Brain pericyte (primary cell): ENCODE measurements at regions not wholly inside any gene's neighbourhood (a gene's known extent, or its start where the extent isn't known, plus 50 kb on each side); places are given as distances from the start of the nearest gene placed in this dataset.

Experiments used
- DNase-seq: peaks from one replicate; pipeline ENCODE4 v3.0.0-alpha.2; 2012; ENCODE audit warnings: low read depth, low spot score

DNA sequence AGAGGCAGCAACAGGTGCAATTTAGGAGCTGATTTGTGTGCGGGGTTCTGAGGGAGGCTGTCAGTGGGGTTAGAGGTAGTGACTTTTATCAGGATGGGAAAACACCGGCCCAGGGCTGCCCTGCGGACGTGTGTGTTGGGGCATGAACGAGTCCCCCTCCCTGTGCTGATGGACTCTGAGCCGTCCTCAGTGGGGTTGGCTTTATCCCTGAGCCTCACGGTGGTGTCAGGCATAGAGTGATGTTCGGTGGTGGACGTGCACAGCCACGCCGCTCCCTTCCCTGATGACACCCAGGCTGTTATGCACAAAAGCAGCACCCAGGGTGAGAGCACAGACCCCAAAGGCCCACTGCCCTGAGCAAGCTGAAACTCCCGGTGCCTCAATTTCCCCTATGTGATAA lies 809.1 kb downstream of the BRD1 start:
- DNase-seq, result no peak

DNA sequence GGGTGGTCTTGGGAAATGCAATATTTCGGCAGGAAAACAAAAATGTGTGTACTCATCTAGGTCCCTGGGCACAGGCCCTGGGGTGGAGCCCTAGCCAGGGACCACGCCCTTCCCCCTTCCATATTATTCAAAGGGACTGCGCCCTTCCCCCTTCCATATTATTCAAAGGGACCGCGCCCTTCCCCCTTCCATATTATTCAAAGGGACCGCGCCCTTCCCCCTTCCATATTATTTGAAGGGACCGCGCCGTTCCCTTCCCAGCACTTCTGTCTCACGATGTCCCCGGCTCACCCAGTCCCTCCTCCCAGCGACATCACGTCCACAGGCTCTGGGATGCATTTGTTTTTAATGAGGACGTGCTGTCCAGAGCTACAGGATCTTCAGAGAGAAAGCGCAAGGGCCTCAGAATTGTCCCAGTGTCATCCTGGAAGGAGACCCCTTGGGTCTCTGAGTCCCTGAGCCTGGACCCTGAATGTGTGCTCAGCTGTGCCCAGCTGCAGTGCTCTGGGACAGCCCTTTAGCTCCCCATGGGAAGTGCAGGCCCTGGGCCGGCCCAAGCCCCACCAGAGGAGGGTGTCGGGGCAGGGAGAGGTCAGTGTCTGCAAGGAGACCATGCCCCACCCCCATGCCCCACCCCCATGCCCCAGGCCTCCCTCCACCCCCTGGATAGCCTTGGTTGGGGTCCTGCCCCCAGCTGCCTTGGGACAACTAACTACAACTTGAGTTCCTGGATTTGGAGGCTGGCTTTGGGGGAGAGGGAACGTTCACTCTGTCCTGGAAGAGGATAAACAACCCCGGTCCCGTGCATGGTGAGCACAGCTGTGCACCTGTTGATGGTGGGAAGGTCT lies 810.0 kb downstream of the BRD1 start:
- DNase-seq, result no peak

DNA sequence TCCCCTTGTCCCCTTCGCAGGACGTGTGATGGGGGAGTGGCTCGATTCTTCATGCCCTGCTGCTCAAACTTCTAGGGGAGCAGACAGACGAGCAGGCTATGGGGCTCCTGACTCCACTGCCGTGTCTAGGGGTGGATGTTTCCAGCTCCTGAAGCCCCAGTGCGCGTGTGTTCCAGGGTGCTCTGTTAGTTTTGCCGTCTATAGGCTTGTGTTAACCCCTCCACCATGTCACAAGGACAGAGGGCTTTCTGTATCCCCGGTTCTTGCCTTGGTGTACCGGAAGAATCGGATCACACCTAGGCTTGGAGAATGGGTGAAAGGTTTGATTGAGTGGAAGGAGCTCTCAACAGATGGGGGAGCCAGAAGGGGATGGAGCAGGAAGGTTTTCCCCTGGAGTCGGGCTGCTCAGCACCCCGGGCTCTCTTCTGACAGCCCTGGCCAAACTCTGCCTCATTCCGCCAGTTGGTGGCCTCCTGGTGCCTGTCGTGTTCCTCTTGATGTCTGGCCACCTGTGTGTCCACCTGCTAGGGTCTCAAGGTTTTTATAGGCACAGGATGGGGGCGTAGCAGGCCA lies 810.7 kb downstream of the BRD1 start:
- no peak for DNase-seq

DNA sequence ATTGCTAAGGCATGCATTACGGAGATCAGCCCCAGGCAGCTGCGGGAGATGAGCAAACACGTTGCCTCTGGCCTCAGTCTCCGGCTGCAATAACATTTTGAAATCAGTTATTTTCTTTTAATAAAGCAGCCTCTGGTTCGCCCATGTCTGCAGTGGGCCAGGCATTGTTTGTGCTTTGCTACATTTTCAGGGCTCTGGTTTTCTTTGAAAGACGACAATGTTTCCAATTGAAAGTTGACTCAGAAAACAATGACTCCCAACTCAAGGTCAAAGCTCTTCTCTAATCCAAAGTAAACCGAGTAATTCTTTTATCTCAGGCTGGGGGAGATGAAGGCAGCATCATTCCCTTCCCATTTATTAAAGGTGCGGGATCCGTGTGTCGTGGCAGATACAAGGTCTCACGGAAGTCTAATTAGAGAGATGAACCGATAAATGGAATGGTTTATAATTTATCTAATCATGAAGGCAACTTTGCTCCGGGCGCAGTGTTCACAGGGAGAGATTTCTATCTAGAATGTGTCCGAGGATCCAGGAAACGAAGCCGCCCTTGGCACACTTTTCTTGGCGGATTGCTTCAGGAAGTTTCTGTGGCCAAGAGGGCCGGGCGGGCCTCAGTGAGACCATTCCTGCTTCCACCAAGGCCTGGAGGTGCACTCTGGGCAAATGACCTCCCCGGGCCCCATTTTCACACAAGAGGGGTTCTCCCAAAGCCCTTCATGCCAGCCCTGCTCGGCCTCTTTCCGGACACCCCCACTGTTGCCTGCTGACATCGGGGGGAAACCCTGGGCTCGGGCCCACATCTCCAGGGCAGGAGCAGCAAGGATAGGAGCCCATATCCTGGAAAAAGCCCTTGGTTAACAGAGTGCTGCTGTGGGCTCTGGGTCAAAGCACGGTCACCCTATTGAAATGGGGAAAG lies 811.4 kb downstream of the BRD1 start:
- no peak for DNase-seq

DNA sequence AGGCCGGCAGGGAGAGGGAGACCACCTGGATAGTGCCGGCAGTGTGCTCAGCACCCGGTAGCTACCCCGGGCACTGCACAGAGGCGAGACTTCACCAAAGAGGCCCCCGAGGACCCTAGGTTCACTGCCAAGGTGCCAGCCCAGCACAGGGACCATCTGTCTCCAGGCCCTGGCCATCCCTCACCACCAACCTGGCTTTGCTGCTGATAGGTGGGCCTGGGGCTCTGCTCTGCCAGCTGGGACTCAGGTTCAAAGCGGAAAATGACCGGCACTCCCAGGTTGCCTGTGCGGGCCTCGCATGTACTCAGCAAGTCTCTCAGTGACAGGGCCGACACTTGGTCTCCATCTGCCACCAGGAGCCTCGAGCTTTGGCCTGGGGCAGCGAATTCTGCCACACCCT lies 812.2 kb downstream of the BRD1 start:
- DNase-seq, result no peak

DNA sequence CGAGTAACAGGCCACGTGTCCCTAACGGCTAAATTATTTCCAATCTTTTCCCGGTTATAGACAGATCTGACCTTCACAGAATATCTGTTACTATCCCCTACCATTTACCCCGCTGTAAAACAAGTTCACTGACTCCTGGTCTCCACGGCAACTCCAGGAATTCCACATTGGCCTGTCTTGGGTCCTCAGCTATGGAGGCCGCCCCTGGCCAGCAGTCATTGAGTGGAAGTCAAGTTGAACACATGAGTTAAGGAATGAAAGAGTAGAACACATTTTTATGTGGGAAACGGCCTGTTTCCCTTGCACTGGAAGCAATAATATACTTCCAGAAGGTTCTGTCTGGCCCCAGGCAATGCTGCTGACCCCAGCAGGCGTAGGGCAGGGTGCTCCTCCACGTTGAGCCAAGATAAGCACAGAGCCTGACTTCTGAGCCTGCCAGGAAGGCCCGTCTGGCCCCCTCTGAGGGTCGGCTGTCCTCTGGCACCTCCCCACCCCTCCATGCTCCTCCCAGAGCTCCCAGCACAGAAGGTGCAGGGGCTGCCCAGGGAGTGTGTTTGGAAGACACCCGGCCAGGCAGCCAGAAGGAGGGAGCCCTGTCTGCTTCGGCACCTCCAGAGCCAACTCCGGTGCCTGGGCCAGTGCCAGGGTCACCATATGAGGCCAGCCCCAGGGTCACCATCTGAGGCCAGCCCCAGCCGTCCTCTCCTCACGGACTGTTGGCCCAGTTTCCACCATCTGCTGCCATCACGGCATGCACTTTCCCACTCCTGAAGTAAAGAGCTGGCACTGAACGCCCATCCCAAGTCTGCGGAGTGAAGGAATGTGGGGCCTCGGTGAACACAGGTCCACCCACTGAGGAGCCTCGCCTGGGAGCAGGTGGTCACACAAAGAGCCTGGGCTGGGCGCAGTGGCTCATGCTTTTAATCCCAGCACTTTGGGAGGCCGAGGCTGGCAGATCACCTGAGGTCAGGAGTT lies 813.2 kb downstream of the BRD1 start:
- no peak for DNase-seq

DNA sequence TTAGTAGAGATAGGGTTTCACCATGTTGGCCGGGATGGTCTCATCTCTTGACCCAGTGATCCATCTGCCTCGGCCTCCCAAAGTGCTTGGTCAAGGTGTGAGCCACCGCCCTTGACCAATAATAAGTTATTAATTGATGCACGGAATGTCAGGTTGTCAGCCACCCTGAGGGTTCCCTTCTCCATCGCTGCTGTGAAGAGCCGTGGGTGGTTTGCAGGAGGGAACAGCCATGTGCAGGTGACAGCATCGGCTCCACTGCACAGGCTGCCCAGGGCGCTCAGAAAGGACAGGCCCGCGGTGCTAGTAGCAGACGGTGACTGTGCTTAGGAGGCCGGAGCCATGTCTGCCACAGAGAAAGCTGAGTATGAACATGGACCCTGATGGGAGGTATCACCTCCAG lies 814.0 kb downstream of the BRD1 start:
- DNase-seq, result no peak

DNA sequence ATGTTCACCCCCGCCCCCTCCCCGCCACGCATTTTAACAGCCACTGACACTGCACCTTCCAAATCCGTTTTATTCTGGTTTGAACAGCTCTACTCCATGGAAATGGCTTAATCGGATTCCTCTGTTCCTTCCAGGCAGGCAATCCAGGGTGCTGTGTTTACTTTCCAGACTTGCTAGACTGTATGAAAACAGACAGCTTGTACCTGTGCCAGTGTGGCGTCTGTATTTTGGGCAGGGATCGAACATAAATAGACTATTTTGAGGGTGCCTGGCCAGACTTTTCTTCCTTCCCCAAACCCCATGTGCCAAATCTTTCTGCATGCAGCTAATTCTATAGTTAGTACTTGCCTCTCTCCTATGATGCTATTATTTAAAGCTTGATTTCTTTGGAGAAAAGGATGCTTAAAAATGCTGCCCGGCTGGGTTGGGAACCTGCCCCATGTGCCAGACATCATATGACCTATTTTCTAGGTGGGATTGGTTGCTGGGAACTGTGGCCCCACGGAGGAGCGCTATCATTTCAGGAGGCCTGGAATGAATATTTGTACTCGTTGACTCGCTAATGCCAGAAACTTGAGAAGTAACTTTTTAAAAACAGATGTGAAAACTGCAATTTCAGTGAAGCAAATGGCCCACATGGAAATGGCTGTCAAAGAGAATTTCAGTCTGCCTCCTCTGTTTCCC lies 814.8 kb downstream of the BRD1 start:
- no peak for DNase-seq

DNA sequence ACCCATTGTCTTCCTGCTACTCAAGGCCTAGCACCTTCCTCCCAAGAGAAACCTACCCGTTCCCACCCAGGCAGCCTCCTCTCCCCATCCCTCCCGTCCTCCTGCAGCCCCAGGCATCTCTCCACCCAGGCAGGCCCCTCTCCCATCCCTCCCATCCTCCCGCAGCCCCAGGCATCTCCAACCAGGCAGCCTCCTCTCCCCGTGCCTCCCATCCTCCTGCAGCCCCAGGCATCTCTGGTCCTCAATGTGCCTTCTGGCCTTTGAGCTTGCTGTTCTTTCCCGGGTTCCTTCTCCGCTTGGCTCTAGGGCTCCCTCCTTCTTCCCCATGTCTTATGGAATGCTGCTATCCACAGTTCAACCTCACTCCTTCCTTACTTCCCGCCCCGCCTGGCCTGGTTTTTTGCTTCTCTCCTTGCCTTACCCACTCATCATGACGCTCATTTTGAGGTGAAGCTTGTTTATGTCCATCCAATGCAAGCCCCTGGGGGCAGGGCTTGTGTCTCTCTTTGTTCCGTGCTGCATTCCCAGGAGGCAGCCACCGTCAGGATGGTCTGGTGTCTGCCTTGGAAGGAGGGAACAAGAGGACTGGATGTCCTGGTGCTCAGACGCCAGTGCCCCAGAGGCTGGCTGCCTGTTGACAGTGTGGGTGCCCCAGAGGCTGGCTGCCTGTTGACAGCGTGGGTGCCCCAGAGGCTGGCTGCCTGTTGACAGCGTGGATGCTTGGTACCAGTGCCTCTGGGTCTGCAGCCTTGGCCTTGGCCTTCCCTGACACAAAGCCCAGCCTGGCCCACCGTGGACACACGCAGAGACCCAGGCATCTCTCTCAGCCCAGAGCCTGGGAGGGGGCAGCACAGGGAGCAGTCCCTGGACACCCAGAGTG lies 815.7 kb downstream of the BRD1 start:
- DNase-seq, result no peak

DNA sequence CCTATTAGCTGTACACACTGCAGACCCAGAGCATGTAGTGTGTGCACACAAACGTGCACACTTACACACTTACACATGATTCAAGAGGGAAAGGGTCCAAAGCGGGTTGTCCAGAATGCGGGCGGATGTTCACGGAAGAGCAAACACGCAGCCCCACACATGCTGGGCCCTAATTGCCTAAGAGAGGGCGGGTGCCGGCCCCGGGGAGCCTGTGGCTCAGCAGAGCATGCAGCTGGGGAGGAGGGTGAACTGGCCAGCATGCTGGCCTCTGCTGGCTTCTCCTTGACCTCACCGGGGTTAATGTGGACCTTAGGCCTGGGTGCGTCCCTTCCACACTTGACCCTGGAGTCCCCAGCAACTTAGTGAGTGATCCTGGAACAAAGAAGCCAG lies 816.3 kb downstream of the BRD1 start:
- DNase-seq, result no peak

DNA sequence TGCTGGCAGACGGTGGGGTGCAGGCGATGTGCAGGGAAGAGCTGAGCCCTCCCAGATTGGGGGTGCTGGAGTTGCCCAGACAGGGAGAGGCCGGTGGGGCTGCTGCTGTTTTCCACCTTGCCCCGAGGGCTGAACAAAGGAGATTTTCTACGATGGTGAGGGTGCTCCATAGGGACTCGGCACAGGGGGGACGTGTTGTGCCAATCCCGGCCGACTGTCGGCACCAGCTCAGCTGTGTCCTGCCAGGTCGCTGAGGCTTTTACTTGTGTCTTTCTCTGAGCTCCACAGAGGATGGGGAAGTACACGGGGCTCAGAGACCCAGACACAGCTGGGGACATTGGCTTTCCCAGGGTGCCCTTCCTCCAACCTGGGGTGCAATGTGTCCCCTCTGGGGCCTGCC lies 816.8 kb downstream of the BRD1 start:
- DNase-seq, result no peak

DNA sequence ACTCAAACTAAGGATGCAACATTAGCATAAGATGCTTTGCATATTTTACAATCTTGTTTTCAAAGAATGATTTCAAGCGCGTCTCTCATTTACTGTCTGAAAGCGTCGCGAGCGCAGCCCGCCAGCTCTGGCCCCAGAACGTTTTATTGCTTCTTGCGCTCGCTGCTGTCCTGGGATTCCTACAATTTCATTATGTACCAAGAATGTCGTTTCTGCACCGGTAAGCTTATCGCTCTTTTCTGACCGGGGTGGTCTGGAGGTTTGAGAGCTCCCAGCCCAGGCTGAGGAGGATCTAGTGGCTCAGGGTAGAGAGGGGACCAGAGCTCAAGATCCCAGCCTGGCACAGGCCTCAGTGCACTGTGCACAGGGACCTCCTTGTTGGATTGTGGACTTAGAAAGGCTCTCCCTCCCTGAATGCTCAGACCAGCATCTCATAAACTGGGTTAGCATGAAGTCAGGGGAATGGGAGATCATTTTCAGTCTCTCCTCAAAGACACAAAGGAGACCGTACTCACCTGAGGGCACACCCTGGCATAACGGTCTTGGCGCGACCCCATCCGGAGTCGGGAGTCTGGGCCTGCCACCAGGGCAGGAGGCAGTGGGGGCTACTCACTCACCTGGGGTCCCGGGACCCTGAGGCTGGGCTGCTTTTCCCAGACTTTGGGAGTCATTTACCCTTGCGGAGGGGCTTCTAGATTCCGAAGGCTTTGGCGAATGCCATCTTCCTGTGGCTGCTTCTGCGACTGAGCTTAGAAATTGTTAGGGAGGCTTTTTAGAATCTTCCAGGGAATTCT lies 817.4 kb downstream of the BRD1 start:
- DNase-seq, result no peak

DNA sequence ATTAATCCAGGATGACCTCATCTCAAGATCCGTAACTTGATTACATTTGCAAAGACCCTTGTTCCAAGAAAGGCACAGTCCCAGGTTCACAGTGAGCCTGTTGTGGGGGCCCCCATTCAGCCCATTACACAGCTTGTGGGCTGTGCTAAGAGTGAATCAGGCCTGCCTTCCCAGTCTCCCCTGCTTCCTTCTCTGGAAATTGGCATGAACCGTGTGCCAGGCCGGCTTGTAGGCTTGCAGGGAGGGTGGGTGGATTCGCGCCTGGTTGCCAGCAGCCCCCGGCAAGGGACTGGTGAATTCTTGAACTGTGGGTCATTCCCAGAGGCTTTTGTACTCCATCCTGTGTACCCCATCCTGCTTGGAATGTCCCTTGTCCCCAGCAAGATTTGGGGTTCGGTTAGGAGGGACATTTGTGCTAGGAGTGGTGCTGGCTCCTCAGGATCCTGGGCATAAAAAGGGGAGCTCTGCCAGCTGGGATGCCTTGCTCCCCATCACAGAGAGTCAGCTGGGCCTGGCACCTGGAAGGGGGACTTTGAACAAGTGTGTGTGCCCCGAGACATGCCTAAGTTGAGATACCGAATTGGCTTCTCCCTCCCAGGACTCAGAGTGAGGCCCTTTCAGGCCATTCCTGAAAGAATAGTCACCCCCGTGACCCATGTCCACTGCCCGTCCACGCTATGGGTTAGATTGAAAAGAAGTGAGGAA lies 818.2 kb downstream of the BRD1 start:
- no peak for DNase-seq

DNA sequence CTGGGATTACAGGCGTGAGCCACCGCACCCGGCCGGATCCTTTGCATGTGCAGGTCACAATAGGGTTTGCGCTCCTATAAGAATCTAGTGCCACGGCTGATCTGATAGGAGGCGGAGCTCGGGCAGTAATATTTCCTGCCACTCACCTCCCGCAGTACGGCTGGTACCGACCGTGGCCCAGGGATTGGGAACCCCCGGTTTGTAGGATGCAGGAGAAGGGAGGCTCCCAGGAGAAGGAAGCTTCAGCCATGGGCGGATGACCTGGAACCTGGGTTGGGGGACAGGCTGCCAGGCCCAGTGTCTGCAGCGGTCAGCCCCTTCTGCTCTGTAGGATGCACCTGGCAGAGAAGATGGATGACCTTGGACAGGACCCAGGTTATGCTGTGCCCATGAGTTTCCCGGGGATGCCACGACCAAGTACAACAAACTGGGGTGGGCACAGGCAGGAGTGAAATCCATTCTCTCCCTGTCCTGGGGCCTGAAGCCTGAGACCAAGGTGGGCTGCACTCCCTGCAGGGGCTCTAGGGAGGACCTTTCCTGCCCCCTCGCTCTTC lies 818.9 kb downstream of the BRD1 start:
- DNase-seq, result no peak

DNA sequence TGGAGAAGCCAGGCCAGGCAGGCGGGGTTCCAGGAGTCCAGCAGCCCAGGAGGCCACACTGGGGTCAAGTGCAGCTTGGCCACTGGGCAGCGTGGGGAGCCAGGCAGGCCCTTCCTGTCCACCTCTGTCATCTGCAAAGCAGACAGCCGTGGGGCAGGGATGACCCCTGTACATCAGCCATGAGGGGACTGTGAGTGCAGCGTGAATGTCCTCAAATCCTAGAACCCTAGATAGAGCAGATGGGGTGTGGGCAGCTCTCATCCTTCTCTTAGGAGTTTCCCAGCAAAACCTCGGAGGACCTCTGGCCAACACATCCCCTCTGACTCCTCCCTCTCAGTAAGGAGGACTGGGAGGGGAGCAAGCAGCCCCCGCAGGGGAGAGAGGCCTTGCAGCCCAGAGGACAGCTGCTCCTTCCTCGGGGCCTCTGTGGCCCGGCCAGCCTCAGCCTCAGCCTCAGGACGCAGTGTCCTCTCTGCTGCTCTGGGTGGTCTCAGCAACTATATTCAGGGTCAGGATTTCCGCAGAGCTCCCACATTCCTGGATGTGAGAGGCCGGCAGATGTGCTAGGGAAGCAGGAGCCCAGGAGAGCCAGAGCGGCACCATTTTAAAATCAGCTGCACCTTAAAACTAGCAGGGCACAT lies 820.5 kb downstream of the BRD1 start:
- no peak for DNase-seq

DNA sequence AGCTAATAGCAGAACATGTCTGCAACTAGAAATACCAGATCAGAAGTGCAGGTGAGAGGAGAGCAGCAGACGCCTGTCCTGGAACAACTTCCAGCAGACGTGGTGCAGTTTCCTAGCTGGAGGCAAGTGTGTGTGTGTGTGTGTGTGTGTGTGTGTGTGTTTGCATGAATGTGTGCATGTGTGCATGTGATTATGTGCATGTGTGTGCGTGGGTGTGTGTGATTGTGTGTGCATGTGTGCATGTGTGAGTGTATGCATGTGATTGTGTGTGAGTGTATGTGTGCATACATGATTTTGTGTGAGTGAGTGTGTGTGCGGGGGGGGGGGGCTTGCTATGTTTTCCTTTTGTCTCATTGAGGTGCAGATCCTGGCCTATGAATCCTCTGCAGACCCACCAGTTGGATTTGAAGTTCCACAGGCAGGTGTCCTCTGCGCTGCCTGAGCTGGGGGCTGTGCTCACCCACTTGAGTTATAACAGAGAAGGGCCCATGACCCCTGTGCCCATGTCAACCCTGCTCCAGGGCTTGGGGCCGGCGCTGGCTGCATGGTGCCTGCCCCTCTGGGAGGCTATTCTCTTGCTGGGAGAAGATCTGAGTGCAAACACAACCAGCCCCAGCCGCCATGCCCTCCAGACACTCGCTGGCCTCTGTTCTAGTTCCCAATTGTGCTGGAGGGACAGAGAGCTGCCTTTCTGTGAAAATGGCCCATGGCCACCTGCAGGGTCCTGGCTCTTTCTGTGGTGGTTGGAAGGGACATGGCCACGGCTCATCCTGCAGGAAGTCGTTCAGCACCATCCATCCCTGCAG lies 821.3 kb downstream of the BRD1 start:
- no peak for DNase-seq

DNA sequence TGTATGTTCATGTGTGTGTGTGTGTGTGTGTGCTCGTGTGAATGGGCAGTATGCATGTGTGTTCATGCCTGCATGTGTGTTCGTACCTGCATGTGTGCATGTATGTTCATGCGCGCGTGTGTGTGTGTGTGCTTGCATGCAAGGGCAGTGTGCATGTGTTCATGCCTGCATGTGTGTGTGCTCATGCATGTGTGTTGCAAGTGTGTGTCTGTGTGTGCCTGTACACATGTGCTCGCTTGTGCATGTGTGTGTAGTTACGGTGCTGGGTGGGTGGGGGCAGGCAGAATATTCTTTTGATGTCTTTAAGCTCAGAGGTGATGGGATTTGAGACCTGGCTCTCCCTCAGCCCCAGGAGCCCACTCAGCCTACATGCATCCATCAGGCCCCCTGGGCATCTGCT lies 822.1 kb downstream of the BRD1 start:
- no peak for DNase-seq
